H4 (cell line): ENCODE measurements at regions not wholly inside any gene's neighbourhood (a gene's known extent, or its start where the extent isn't known, plus 50 kb on each side); places are given as distances from the start of the nearest gene placed in this dataset.

Source experiments
- DNase-seq: peaks from one replicate; pipeline ENCODE4 v3.0.0-alpha.2; 2015; ENCODE audit warnings: low spot score

DNA sequence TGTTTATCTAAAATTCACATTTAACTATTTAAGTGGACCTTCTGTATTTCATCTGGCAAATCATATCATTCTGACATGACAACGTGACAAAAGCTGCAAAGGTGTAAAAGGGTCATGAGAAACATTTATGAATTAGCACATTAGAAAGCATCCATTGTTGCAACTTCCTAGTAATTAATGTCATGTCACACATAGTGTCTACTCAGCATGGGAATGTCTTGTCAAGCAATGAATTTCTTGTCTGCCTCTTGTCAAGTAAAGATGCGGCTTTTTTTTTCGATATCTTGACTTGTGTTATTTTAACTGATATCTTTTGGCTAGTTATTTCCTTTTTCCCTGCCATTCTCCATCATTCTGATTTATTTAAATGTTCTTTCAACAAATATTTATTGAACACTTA lies 463.5 kb upstream of the CXorf51B start:
- DNase-seq = no peak

DNA sequence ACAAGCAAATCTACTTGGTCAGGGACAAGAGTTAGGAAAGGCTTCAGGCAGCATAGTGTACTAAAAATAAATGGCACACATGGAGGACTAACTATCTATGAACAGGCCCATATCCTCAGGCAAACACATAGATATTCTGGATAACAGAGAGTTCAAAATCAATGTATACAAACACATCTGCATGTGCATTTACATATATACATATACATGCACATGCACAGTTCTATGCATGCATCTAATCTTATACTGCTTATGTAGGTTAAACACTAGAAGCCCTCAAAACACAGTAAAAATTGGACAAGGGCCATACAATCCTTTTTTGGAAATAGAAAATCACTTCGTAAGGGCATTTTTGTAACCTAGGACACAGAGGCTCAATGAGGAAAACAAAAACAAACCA lies 458.0 kb upstream of the CXorf51B start:
- no peak for DNase-seq

DNA sequence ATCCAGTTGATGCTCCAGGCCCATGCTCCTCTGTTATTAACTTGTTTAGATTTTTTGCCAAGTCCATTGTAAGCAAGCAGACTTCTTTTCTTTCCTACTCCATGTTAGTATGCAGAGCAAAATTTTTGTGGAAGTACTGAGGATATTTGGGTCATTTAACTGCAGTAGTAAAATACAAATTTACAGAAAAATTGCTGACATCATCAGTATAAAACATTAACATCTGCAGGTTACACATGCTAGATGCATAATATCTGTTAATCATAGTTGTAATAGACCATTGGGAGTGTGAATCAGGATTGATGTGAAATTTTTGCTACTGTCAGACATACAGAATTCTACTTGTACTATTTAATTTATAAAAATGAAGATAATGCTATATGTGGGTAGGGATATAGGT lies 454.1 kb upstream of the CXorf51B start:
- DNase-seq = no peak

DNA sequence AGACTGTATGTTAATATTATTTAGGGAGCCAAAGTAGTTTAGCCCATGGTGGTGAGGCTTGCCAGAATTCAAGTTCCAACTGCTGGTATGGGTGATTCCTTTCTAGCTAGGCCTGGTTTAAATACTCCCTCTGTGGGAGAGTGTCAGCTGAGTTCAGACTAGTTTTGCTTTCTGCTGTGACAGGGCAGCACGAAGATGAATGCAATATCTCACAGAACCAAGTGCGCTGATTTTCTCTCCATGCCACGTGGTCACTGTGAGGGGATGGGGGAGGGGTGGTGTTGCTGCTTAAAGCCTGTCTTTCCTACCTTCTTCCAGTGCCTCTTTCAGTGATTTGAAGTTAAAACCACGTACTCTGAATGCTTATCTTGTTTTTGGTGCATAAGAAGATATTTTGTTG lies 445.7 kb upstream of the CXorf51B start:
- no peak for DNase-seq

DNA sequence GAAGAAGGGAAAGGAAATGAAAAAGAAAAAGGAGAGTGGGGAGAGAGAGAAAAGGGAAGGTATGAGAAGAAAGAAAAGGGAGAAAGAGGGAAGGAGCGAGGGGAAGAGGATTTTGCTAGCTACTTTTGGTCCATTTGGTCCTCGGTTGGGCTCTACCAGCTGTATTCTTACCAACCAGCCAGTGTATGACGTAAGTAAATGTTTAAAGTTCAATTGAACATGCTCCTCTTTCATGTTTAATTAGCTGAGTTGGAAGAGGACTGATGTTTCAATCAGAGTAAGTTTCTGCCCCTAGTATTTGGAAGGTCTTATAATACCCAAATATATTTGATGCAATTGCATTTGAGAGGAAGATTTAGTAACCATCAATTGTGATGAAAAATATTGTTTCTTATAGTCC lies 424.0 kb upstream of the CXorf51B start:
- DNase-seq = no peak

DNA sequence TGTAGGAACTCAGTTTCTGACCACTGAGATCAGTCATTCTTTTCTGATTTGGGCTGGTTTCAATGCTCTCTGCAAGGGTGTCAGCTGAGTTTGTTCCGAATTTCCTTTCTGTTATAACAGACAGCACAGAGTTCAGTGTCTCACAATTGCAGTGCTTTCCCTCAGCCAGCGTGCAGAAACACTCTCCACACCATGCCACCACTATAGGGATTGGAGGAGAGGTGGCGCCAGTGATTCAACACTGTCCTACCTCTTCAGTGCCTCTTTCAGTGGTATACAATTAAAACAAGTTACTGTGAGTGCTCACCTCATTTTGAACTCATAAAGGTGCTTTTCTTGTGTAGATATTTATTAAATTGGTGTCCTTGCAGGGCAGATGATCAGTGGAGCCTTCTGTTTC lies 413.2 kb upstream of the CXorf51B start:
- peak; percentile 3 for DNase-seq

DNA sequence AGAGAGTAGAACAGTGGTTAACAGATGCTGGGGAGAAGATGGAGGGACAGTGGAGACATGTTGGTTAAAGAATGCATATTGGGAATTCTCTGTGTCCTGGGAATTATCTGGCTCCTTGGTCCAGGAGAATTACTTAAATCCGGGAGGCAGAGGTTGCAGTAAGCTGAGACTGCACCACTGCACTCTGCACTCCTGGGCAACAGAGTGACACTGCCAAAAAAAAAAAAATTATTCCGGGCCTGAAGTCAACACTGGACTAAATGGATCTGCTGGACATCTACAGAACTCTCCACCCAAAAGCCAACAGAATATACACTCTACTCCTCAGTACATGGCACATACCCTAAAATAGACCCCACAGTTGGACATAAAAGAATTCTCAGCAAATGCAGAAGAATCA lies 400.0 kb upstream of the CXorf51B start:
- no peak for DNase-seq

DNA sequence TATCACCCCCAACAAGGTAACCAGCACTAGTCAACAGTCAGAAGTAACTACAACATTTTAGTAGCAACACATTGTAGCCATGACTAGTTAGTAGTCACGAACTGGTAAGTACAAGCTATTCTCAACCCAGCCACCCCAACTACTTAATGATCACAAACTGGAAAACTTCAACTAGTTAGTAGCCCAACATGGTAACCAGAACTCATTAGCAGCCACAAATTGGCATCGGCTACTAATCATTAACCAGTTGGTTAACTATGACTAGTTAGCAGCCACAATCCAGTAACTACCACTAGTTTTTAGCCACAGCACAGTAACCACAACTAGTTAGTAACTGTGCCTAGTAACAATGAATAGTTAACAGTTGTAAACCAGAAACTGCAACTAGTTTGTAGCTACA lies 385.1 kb upstream of the CXorf51B start:
- DNase-seq = no peak

DNA sequence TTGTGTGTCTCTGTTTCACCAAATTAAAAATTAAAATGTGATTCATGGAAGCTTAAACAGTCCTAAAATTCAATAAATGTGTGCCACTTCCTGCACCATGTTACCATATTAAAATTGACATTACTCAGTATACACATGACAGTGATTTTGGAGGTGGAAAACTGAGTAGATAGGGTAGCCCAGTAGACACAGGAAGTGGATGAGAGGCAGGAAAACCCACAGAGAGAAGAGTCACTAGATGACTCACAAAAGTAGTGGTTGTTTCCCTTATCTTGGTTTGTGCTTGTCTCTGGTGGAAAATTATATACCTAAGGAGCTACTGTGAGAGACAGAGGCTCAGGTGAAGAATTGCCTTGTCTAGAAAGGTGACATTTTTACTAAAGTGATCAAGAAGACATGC lies 375.8 kb upstream of the CXorf51B start:
- DNase-seq = no peak

DNA sequence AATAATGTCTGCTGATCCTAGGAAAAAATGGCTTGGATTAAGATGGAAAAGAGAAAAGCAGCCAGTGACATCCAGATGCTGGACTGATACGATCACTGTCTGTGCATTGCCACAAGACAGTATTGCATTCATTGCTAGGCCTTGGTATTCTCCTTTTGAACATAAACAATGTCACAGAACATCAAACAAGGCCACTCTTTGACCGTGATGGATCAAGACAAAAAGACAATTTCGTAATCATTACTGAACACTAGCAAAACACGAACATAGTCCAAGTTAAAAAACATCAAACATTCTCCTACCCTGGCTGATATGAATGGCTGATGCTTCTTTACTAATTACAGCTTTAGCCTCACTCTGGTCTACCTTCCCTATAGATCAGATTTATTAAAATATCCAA lies 374.1 kb upstream of the CXorf51B start:
- no peak for DNase-seq

DNA sequence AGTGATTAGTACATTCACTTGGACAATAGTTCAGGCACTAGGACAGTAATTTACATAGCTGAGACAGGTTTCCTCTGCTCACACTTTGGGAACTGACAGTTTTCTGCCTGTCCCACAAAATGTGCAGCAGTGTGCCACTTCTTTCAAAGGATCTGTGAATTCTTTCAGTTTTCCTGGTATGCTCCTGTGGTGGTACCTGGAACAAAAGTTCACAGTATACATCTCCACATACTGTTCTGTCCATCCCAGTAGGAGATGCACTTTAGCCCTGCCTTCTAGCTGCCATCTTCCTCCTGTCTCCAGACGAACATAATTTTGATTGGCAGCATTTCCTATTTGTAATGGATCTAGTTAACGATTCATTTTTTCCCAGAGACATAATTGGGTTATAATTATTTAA lies 360.8 kb upstream of the CXorf51B start:
- no peak for DNase-seq

DNA sequence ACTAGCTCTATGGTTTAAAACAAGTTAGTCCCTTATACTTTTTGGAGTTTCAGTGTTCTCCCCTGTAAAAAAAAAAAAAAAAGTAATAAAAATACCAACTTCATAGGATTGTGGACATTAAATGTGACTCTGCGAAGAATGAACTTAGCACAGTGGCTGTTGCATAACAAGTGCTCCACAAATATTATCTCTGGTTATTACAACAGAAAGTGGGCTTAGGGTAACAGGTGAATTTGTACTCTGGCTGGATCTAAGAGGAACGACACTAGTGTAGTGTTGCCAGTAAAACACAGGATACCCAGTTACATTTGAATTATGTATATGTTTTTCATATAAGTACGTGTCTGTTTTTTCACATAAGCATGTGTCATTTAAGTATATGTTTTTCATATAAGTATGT lies 360.3 kb upstream of the CXorf51B start:
- no peak for DNase-seq

DNA sequence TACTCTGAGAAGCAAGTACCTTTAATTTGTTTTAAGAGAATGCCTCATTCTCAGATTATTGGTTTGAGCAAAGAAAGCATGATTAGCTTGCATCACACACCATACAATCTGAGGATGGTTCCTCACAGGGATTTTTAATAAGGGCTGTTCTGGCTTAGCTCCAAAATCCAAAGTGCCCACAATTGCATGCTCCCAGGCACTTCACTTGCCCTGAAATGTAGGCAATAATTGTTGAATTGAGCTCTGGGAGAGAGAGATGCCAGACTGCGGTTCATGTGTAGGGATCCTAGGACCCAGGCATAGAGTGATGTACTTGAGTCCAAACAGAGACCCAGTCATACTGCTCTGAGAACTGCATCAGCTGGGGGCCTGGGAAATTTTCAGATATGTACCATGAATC lies 358.4 kb upstream of the CXorf51B start:
- no peak for DNase-seq

DNA sequence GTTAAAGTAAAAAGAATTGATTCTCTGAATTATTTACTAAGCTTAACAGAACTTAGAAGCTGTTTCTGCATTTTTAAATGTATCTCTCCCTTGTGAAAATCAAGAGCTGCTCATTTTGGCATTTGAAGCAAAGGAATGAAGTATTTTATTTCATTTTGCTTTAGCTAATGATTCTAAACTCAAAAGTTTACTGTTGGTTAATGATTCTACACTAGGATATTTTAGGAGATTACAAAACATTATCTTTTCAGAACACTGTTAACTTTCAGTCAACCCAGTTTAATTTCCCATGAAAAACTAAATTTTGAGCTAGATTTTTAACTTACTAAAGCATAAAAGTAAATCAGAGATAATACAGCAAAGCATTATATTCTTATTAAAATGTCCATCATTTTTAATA lies 355.2 kb upstream of the CXorf51B start:
- DNase-seq = no peak

DNA sequence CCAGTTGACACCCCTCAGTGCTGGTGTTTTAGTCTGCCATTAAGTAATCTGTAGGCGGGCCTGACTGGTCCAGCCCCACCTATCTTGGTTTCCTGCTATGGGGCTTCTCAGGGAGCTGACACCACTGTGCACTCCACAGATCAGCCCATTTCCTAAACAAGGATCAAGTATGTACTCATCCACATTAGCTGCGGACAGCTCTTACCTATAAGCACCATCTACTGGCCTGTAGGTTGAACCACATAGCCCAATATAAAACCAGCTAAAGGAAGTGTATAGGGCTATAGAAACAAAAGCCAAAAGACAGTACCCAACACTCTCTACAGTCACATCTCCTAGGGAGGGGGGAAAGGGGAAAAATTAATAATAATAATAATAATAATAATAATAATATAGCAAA lies 353.5 kb upstream of the CXorf51B start:
- no peak for DNase-seq

DNA sequence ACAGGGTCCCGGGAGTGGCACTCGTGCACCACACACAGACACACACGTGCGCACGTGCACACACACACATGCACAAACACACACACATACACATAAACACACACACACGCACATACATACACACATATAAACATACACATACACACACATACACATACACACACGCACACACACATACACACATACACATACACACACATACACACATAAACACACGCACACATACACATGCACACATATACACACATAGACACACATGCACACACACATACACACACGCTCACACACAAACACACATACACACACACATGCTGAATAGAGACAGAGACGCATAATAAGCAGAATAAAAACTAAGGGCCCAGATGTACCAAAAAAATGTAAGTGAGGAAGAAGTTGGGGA lies 332.2 kb upstream of the CXorf51B start:
- no peak for DNase-seq

DNA sequence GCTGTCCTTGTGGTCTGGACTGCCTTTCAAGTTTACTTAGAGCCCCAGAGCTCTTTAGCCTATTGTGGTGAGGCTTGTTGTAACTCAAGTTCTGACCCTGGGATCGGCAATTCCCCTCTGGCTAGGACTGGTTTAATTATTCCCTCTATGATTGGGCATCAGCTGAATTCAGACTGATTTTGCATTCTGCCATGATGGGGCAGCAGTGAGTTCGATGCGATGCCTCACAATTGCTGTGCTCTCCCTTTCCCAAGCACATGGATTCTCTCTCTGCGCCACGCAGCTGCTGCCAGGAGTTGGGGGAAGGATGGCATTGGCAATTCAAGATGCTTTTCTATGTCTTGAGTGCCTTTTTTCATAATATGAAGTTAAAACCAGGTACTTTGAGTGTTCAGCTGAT lies 327.8 kb upstream of the CXorf51B start:
- DNase-seq = peak; percentile 28
